GM21737 (cell line): ENCODE measurements at regions not wholly inside any gene's neighbourhood (a gene's known extent, or its start where the extent isn't known, plus 50 kb on each side); places are given as distances from the start of the nearest gene placed in this dataset.
A peak's percentile ranks its signal among the peaks of the same experiment; 100 is the strongest.
"Not testable (repeated sequence)": the region's sequence is repeated elsewhere in the genome, so short reads cannot be mapped to it uniquely, and the experiment has no call there.

ENCODE experiments used
- ATAC-seq: cut with Tn5 transposase; IDR thresholded peaks from one replicate; pipeline ENCODE4 v1.9.1; 2021; ENCODE audit warnings: mild to moderate bottlenecking, moderate library complexity; ENCODE audit not compliant: unreplicated experiment

DNA sequence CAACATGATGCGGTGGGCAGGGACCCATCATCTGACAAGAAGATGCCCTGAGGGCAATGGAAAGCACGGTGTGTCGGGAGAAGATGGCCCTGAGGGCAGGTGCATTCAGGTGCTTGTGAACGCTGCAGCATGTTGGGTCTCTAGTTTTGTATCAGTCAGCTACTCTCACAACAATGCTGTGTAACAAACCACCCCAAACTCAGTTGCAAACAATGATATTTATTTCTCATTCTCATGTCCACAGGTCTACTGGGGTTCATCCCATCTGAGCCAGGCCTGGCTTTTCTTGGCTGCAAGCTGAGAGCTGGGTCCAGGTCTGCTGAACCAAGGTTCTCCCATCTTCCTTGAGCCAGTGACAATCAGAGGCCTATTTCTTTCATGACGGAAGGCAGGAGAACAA is 461.6 kb downstream of the PREX1 start:
- ATAC-seq = no peak

DNA sequence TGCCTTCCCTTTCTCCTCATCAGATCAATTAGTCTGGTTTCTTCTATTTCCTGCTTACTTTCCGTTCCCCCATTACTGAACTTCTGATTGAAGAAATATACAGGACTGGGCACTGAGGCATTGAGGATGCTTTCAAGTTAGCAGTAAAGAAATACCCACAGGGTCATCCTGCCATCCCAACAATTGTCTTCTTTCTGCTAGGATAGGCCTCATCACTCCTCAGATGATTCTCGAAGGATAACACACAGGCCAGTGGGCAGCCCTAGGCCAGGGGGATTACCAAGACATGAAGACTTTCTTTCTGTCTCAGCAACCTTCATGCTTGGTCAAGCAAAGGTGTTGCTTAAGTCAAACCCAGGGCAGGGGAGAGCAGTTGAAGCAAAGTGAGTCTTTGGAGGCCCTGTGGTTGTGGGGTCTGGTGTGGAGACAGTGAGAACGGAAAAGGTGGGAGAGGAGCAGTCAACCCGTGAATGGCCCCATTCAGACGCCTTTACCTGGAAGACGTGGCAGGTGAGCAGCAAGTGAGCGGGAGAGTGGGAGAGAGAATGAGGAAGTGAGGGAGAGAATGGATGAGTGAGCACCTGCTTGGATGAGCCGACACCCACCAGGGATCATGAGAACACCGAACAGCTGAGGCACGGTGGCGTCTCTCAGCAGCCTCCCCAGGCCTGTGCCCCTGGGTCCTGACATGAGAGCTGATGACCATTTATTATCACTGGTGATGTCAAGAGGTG is 462.9 kb downstream of the PREX1 start:
- no peak for ATAC-seq

- ATAC-seq = no peak
Observed at GRCh38 chr20:48364055-48364454, 463.7 kb downstream of the PREX1 start.

DNA sequence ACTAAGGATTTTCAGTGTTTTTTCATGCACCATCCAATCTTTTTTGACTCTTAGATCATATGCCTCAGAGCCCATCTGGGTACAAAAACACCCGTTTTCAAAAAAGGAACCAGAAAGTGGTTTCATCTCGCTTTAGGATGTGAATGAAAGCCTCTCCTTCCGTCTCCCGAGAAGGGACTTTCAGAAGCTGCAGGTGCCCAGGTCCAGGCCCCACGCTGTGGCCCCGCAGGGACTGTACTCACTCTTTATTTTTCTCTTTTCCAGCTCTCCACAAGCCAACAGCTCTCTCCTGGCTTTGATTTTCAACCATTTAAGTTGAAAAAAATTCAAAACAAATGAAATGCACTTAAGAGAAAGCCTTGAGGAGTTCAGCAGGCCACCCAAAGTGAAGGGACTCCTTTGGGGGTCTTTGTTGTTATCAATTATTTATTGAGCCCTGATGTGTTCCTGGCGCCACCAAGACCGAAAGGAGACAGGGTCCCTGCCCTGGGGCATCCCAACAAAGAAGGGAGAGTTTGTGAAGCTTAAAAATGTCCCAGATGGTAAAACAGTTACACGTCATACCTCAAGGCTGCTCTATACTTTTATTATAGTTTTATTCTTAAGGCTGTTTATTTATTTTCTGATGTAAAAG is 467.3 kb downstream of the PREX1 start:
- peak; percentile 37 for ATAC-seq

GRCh38 chr20:48359692-48360341 is 468.0 kb downstream of the PREX1 start:
- peak; percentile 70 for ATAC-seq

- ATAC-seq = not testable (repeated sequence)
Observed at GRCh38 chr20:48359055-48359390, 468.8 kb downstream of the PREX1 start.

- no peak for ATAC-seq
Observed at GRCh38 chr20:48358176-48359054, 469.4 kb downstream of the PREX1 start.

DNA sequence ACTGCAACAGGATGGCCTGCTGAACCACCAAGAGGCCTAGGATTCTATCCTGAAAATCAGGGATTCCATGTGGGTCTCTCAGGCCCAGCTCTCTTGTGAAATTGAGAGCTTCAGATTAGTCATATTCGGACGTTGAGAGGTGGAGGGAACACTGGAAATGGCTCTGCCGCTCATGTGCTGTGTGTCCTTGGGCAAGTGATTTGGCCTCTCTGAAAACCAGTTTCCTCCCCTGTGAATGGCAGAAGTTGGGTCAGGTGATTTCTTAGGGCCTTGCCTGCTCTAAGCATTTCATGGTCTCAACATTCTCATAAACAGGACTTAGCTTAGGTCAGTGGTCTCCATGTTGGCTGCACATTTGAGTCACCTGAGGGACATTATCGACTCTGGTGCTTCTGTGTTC is 470.1 kb downstream of the PREX1 start:
- ATAC-seq = no peak

DNA sequence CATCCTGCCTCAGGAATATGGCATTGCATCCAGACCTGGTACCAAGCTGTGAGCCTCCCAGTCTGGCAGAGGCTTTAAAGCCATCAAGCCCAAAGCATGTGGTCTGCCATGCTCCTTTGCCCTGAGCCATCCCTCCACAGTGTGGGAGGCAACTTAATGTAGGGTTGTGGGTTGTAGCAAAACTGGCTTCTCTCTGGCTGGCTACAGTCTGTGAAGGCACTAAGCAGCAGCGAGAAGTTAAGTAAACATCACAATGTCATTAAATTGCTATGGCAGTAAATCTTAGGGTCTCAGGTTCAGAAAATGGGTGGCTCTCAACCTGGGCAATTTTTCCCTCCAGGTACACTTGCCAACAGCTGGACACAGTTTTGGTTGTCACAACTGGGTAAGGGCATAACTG is 472.9 kb downstream of the PREX1 start:
- no peak for ATAC-seq

DNA sequence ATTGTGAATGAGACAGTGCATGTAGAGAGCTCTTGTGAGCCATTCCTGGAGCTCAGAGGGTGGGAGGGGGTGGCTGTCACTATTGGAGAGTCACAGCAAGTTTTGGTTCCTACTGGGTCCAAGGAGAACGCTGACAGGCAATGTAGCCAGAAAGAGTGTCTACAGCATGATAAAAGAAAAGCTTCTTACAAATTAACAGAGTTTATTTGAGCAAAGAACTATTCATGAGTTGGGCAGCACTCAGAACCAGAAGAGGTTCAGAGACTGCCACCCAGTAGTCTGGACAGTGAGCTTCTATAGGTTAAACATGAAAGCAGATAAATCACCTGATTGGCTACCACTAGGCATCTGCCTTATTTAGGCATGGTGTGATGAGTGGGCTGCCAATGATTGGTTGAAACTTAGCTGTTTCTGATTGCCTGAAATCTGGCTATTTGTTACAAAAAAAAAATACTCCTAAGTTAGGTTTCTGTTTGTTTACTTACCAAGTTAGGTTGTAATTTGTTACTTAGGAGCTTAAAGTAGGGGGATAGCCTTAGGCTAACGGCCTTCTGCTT is 473.4 kb downstream of the PREX1 start:
- no peak for ATAC-seq

DNA sequence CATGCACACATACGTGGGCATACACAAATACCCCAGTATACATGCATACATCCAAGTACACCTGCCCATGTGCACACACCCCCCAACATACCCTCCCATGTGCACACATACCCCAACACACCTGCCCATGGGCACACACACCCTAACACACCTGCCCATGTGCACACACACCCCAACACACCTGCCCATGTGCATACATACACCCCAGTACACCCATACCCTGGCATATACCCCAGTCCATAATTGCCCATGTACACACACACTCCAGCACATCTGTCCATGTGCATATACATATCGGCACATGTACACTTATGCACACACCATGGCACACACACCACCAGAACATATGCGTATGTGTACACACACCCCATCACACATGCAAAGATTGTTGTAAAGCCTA is 475.2 kb downstream of the PREX1 start:
- ATAC-seq = no peak

DNA sequence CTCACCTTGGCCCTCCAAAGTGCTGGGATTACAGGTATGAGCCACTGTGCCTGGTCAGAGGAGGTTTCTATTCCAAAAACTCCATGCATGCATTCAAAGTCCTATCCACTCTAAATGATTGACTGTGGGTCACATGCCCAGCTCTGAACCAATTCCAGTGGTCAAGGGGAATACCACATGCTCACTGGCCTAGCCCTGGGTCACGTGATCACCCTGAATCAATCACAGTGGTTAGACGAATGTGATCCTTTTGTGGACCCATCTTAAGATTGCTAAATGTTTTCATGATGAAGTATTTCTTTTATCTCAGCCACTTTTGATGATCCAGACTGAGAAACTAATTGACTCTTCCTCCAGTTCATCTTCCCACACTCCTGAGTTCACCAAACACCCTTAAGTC is 475.8 kb downstream of the PREX1 start:
- ATAC-seq = no peak

DNA sequence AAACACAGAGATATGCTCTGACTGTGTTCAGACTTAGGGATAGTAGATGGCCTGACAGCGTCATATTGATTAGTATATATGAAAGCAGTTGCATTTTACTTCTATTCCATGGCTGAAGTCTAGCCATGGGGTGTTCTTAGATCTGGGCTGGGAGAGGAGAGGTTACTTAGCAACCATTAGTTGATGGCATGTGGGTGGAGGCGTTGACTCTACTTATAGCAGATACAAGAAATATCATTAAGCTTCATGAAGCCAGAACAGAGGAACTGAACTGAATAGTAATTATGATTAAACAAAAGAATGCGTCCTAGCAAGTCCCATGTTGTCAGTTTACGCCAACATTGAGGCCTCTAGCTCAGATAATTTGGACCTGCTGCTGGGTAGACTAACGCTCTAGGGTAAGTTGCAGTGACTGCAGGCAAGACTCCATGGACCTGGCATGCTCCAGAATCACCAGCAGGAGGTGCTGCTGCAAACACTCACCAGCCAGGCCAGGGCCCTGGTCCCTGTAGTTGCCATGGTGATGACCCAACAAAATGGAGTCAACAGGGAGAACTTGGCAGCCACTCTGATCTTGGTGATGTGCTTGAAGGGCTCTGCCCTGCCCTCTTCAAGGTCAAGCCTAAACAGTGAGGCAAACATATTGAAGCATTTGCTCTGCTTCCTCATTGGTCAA is 477.3 kb downstream of the PREX1 start:
- no peak for ATAC-seq

GRCh38 chr20:48349656-48350055 is 478.1 kb downstream of the PREX1 start:
- ATAC-seq = no peak

DNA sequence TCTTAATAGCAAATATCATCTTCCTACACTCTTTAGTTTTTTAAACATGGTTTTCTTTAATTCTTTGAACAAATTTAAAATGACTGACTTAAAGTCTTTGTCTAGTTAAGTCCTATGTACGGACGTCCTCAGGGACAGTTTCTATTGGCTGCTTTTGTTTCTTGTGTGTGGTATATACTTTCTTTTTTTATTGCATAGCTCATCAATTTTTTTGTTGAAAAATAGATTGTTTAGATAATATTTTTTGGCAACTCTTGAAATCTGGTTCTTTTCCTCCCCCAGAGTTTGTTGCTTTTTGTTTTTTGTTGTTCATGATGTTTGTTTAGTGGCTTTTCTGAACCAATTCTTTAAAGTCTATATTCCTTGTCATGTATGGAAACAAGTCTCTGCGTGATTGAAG is 479.8 kb downstream of the PREX1 start:
- no peak for ATAC-seq

DNA sequence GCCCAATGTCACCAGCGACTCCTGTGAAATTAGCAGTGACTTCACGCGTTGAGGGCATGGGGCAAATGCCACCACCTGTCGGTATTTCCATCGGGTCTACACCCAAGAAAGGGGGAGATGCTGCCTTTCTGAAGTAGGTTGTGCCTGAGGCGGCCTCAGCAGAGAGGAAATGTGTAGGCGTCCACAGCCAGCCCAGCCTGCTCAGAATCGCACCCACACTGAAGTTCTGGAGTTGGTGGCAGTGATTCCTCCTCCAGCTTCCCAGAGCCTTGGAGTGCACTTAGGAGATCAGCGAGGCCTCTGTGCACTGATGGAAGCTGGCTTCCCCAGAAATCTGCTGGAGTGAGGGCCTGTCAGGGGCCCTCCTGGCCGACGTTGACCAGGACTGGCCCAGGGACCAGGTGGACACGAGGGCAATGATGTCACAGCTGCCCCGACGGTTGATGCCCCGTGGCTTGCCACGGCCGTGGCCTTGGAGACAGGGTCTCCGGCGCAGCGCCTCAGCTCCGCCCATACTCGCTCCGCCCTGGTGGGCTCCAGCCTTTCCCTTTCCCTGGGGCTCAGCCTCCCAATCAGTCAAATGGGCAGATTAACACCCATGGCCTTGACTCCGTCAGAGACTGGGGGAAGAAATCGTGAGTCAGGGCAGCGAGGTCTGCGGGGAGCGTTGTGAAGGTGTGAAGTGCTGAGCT is 484.8 kb downstream of the PREX1 start:
- no peak for ATAC-seq

GRCh38 chr20:48340883-48341281 is 486.9 kb downstream of the PREX1 start:
- ATAC-seq = no peak

DNA sequence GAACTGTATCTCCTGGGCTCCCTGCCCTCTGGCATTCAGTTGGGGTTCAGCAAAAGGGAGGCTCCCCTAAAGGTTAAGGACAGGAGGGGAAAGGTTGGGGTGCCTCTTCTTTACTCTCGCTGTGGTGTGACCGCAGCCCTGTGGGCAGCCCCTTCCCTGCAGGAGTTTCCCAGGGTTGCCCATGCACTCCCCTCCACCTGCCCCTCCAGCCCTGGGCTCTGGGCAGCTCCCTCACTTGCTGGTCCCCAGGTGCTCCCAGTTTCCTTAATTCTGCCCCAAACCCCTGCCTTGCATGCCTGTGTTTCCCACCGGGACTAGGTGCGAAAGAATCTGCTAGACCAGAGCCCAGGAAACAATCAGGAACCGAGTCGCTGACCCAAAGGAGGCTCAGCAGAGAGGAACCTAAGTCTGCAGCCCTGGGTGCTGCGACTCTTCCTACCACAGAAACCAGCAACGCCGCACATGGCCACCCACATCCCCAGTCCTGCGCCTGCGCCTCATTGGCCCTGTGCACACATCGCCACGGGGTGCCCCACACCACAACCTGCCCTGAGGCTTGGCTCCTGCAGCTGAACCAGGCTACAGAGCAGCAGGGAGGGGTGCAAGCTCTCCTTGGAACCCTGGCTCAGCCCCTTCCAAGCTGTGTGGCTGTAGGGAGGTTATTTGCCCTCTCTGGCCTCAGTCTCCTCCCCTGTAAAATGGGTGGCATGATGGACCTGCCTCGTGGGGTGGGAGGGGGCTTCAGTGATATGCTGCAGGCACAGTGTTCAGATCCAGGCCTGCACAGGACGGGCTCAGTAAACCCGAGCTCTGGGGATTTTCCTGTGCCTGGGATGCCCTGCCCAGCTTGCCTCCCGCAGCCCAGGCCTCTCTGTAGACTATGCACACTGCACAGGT is 487.6 kb downstream of the PREX1 start:
- ATAC-seq = no peak
